Stimulated activated CD8-positive, alpha-beta memory T cell treated with anti-CD3 and anti-CD28 coated beads, Interleukin-7, amount 100 ng/mL, for 4 hours (primary cell): ENCODE measurements at regions not wholly inside any gene's neighbourhood (a gene's known extent, or its start where the extent isn't known, plus 50 kb on each side); places are given as distances from the start of the nearest gene placed in this dataset.

Experiments used
- DNase-seq, 2 donors: peaks; one replicate each; pipeline ENCODE4 v3.0.0-alpha.2; 2020; ENCODE audit warnings: low read depth in 2 of 2

DNA sequence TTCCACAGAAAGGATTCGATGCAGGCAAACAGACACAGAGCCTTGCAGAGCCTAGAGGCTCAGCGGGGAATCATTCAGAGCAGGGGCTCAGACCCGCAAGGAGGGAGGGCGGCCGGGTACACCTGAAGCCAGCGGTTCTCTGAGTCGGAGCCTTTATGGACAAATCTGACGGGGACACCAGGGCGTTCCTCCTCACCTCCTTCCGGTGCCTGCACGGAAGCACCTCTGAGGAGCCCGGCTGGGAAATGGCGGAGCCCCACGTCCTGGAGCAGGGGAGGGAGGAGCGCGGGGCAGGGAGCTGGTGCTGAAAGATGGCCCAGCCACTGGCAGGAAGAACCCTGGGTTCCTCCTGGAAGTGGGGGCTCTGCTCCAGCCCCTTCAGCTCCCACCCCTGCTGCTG is 193.5 kb upstream of the ALKAL2 start:
- DNase-seq: no peak

DNA sequence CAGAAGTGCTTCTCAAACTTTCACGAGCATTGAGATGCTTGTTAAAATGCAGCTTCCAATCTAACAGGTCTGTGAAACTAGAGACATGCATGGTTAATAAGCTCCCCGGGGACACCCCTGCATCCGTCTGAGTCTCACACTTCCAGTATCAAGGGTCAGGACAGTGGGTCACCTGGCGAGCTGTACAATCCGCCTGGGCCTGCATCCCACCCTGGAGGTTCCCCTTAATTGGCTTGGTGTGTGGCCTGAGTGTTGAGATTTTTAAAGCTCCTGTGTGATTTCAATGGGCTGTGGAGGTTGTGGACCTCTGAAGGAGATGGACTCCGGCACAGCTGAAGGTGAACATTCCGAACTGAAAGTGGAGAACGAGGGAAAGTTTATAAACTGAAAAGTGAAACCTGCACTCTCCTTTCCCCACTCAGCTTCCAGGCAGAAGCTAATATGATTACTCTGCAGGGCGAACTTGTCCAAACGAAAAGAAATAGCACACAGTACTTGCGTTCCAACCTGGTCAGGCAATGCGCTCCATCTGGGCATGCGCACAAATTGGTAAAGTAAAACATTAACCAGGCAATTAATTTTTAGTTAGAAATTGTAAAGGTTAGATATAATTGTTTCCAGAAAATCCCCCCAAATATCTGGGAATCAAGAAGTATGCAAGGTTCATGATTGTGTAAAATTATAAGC is 191.7 kb upstream of the ALKAL2 start:
- DNase-seq: no peak

- DNase-seq: no peak
These were observed 191.1 kb upstream of the ALKAL2 start for GRCh38 chr2:479031-479430.

GRCh38 chr2:471560-471959 is 183.7 kb upstream of the ALKAL2 start:
- no peak for DNase-seq

DNA sequence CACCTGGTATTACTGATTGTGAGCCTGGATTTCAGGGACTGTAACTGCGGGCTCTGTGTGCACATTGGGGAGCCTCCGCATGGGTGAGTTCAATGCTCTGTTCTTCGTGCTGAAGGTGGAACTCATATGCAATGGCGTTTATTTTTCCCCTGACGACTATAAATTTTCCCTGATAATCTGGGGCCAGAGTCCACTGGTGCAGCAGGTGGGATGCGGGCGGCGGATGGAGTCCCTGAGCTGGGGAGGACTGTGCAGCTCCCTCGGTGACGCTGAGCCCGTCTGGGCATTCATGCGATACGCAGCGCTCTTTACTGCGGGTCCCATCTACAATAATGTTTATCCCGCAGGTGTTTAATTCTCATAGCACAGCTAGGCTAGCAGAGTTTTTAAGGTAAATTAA is 181.6 kb upstream of the ALKAL2 start:
- no peak for DNase-seq

- DNase-seq: no peak
These were observed 180.9 kb upstream of the ALKAL2 start for GRCh38 chr2:468648-469336.

GRCh38 chr2:467892-468647 is 180.2 kb upstream of the ALKAL2 start:
- DNase-seq: no peak

- no peak for DNase-seq
These were observed 179.6 kb upstream of the ALKAL2 start for GRCh38 chr2:467543-467891.

DNA sequence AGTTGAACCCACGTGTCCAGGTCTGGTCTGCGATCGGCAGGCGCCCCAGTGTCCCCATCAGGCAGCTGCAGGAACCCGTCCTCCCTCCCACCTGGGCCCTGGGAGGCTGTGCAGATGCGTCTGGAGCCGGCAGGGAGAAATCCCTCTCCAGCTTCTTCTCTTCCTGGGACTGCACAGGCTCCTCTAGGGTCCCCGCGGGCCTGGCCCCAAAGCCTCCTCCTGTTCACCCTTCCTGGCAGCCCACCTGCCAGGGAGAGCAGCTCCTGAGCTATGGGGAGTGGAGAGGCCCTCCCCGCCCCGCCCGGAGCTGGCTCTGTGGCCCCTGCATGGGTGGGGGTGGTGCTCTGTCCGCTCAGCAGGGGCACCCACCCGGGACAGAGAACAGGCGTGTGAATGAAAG is 179.2 kb upstream of the ALKAL2 start:
- no peak for DNase-seq

DNA sequence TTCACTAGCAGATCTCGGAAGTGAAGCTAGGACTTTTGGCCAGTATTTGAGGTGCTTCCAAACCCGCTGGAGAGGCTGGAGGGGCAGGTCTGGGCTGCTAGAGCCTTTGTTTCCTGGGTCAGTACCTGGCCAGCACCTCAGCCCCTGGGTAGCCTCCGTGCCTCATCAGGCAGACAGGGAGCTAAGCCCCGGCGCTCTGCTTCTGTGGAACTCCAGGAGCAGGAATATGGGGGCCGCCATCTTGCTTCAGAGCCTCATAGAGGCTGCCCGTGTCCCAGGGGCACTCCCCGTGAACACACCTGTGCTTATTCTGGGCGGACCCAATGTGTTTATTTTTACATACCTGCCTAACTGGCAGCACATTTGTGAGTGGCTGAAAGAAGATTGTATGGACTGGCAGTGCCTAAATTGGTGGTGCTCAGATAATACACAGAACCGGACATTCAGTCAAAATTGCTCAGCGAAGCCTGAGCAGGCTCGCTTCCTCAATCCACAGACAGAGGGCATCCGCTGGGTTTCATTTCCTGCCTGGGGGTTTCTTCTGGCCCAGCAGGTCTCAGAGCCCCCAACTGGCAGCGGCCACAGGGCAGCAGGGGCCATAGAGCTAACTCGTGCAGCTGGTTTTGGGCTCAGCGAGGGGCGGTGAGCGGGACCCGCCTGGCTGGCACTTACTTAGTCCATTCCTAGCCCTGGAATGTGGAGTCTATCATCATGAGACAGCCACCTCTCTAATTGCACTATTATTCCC is 176.8 kb upstream of the ALKAL2 start:
- DNase-seq: no peak

DNA sequence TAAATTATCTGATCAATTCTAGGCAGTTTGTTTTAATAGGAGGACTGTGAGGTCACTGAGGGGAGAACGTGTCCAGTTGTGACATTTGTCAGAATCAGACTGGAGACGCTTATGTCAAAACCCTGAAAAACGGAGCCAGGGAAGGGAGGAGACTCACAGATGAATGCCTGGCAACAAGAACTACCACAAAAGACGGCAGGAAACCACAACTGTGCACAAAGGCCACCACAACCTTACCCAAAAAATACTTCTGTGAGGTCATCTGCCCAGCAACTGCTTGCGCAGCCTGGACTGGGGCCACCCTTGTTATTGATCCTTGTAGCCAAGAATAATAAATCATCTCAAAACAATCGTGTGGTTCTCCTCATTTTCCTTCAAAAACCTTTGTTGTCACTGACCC is 173.0 kb upstream of the ALKAL2 start:
- DNase-seq: peak in 1 of 2 donors; percentile 18

DNA sequence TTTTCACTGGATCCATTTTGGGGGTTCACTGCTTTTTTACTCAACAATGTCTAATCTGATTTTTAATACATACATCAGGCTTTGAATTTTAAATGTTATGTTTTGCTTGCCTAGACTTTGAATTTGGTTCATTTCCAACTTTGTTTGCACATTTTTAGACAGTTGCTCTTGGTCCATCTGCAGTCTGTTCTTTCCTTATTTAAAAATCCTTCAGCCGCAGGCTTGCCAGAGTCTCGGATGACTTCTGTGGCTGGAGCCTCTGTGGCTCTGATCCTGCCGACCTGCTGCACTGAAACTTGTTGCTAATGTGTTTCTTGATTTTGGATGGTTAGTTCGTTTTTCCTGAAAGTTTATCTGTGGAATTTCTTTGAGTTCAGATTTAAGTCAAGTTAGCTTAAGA is 172.0 kb upstream of the ALKAL2 start:
- DNase-seq: no peak

DNA sequence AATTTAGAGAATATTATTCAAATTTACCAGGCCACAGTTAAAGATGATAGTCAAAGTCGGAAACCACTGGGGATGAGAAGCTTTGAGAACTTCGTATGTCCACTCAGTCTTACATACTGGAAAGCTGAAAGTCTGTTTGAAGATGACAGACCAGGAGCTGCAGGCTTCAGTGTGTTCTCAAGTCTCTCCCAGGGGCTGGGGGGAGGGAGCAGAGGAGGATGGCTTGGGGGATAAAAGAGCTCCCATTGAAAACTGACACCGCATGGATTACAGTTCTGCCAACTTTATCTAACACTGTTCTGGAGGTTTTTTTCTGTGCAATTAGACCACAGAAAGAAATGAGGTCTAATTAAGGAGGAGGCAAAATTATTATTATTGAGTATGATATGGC is 170.5 kb upstream of the ALKAL2 start:
- DNase-seq: no peak

DNA sequence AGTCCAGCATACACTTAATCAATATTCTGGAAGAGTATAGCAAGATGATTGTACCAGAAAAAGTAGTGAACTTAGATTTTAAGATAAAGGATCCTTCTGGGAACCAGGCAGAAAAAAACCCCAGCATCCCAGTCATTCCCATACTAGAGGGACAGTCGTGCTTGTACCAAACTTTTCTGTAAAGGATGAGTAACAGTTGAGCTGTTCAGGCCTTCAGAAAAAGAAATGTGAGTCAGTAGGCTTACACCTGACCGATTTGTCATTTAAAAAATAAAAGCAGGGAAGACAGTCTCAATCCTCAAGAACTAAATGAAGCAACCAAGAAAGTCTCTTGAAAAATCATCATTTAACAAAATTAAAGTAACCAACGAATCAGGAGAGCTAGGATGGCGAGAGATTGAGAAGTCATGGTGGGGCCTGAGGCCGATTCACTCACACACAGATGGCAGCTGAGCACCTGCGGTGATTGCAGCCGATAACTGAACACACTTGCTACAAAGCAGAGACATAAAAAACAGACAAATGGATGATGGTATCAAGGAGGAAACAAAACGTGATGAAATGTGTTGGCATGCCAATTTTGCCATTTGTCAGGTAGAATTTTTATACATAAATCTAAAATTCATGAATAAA is 170.0 kb upstream of the ALKAL2 start:
- no peak for DNase-seq

GRCh38 chr2:457262-457661 is 169.4 kb upstream of the ALKAL2 start:
- no peak for DNase-seq

- DNase-seq: no peak
These were observed 168.0 kb upstream of the ALKAL2 start for GRCh38 chr2:455913-456312.

DNA sequence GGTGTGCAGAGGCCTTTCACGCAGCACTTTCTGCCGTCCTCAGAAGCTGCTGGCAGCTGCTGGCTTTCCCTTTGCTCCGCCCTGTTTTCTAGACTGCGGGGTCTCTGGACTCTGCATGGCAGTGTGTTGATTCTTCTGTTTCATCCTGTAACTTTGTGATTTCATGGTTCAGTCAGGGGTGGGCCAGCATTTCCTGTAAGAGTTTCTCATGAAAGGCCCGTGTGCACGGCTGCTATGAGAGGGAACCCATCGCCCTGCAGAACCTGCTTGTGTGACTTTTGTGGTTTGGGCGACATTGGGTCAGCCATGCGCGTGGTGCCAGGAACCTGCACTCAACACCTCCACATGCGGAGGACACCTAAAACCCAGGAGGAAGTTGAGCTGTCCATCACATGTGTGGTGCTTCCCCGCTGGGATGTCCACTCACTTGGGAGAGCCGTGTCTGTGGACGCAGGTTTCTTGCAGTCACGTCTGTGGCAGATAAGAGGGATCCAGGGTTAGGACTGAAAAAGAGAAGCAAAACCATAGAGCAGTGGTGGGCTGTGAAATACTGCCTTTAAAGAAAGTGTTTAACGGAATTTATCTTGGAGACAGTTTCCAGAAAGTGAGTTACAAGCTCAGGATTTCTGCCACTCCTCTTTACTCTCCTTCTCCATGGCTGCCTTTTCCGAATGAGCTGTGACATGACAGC is 167.3 kb upstream of the ALKAL2 start:
- DNase-seq: no peak

GRCh38 chr2:453132-453531 is 165.2 kb upstream of the ALKAL2 start:
- no peak for DNase-seq

GRCh38 chr2:451495-451894 is 163.6 kb upstream of the ALKAL2 start:
- no peak for DNase-seq

- no peak for DNase-seq
These were observed 161.6 kb upstream of the ALKAL2 start for GRCh38 chr2:449246-450067.
